Activated CD4-positive, alpha-beta T cell treated with anti-CD3 and anti-CD28 coated beads, Interleukin-2, Interleukin-4, amounts not matched to agents 100 ng/mL and 50 ng/mL, durations not matched to agents 16 hours and 8 hours (primary cell): ENCODE measurements at regions not wholly inside any gene's neighbourhood (a gene's known extent, or its start where the extent isn't known, plus 50 kb on each side); places are given as distances from the start of the nearest gene placed in this dataset.
A peak's percentile ranks its signal among the peaks of the same experiment; 100 is the strongest.

ENCODE experiments used
- DNase-seq: peaks from one replicate; pipeline ENCODE4 v3.0.0-alpha.2; 2020; ENCODE audit warnings: low spot score

DNA sequence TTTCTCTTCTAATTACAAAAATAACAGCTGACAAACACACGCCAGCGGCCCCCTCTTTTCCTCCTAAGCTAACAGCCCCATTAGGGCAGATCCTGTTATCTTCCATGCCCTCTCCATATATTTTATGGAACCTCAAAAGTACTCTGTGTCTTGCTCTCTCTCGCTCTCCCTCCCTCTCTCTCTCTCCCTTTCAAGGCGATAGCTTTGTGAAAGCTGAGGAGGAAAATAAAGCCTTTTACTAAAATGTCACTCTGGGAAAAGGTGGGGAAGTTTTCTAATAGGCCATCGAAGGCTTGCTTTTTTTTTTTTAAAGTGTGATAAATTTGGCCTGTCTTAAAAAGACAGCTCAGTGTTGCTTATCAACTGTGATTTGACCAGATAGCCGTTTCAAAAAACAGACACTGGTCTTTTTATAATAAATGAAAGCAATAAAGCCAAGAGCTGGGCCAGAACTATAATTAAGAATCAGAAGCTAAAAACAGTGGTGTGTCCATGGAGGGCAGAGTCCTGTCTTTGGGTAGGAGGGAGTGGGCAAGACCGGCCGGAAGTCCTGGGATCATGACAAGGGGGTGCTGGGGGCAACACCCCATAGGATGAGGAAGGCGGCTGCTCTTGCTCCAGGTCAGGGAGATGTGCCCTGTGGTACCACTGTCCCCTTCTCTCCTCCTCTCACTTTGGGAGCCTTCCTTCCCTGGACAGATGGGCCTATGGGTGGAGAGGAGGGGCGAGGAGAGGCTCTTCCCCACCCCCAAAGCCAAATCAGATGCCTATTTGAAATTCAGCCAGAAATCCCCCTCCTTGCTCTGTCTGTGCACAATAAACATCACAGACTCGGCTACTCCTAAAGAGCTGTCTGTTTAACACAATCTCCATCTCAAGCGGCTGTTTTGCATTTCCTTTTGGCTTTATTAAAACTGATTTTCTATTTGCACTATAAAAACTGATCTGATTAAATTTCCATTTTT lies 267.2 kb downstream of the BUD13 start:
- no peak for DNase-seq

DNA sequence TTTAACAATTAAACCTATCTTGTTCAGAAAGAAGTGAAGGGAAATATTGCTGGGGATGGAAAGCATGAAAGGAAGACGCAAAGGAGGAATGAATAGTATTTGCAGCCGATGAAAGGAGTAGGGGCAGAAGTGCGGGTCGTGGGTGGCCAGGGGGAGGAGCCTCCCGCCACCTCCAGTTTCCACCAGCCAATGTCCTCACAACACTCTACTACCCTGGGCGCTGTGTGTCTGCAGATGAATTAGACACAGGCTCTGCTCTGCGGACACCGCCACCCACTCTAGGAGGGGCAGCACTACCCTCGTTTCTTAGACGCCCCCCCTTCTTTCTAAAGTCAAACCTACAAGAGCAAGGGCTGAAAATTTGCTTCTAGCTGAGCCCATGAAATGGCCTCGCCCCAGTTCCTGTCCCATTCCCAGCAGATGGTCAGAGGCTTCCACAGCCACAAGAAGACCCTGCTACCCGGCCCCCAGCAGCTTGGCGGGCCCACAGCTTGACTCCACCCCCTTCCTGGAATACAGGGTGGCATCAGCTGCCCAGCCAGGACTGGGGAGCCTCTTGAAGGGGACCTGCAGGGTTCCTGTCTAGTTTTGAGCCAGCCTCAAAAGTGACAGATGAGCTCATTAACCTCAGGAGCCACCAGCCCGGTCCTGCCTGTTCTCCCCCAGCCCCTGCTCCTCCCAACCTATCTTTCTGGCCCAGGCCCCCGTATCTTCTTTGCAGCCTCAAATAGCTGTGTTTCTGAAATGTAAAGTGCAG lies 268.1 kb downstream of the BUD13 start:
- no peak for DNase-seq

DNA sequence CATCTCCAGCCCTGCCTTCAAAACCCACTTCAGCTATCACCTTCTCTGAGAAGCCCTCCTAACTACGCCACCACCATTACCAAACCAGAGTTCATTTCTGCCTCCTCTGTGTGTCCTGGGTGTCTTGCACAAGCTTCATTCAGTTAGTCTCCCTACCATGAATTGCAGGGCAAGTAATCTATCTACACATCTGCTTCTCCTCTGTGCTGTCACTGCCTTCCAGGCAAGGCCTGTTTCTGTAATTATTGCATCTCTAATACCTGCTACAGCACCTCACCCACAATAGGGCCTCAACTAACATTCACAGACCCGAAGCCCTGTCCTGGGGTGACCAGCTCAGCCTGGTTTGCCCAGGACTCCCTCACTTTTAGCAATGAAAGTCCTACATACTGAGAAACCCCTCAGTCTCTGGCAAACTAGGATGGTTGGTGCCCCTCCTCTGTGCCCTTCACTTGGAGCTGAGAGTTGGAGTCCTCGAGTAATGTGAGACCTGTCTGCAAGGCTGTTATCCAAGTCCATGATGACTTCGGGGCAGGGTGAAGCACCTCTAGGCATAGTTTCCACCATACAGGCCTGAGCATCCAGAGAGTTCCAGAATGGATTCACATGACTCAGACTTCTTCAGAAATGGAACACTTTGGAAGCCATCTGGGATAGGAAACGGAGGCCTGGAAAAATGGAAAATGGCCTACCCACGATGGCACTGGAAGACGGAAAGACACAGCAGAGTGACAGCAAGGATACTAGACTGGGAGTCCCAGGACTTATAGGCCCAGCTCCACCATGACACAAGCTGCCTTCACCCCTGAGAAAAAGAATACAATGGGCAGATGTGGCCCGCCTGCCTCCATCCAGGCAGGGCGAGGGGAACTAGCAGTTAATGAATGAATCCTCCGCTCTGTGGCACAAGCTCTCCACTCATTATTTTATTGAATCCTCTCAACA lies 269.3 kb downstream of the BUD13 start:
- DNase-seq: no peak

- no peak for DNase-seq
Measured at GRCh38 chr11:116502641-116503061, 270.1 kb downstream of the BUD13 start.

DNA sequence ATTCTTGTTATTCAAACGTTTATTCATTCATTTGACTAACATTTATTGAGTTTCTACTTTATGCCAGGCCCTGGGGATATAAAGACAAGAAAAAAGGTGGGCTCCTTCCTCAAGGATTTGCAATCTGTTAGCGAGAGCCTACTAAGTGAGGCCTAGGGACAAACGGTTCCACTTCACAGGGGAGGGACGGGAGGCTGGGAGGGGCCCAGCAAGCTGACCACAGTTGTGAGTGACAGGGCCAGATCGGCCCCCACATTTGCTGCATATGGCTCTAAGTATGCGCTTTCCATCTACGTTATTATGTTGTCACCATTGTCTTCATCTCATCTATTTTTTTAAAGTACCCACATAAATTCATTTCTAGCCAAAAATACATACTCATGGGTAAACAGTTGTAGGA lies 271.1 kb downstream of the BUD13 start:
- DNase-seq: no peak

DNA sequence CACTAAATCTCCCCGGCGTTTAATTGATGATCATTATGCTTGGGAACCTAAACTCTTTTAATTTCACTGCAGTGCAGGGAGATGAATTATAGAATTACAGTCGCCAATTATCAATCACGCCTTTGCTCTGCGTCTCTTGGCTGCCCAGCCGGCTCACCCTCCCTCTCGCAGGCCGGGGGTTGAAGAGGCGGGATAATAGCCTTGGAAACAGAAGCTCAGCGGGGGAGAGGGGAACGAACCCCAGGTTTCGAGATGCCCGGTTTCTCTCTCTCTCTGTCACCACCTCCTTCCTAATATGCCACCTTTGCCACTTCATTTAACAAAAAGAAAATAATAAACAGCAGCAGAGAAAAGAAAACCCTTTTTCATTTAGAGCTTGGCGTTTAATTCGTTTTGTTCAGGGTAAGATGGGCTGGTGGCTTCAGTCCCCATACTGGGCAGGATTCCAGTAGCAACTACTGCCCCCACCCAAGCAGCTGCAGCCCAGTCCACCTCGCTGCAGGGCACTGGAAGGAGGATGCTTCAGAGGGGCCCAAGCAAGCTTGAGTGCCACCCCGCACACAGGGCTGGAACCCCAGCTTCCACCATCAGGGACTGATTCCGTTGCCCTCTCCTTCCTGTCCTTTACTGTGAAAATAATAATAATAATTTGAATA lies 271.7 kb downstream of the BUD13 start:
- DNase-seq: no peak

- no peak for DNase-seq
Measured at GRCh38 chr11:116500026-116500946, 272.5 kb downstream of the BUD13 start.

DNA sequence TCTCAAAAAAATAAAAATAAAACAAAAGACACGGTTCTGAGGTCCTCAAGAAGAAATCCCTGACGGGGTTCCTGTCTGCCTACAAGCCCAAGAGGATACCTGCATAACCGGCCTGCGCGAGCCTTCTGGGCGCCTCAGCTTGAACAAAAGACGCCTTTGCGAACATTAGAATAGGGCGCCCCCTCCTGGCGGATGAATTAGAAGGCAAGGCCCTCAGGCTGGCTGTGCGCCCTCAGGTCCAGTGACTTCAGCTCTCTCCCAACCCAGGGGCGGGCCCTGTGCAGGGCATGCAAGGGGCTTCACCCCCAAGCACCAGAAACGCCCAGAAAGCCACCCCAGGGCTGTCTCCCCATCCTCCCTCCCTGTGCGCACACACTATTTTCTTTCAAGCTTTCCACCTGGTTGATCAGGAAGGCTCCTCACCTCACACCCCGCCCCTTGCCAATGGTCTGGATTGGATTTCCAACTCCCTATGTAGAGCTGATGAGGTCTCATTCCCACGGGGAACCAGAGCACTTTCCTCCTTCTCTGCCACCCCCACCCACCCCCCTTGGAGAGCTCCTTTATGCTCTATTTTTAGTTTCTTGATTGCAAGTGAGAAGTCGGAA lies 273.3 kb downstream of the BUD13 start:
- peak; percentile 73 for DNase-seq

GRCh38 chr11:116498161-116498560 lies 274.6 kb downstream of the BUD13 start:
- no peak for DNase-seq

DNA sequence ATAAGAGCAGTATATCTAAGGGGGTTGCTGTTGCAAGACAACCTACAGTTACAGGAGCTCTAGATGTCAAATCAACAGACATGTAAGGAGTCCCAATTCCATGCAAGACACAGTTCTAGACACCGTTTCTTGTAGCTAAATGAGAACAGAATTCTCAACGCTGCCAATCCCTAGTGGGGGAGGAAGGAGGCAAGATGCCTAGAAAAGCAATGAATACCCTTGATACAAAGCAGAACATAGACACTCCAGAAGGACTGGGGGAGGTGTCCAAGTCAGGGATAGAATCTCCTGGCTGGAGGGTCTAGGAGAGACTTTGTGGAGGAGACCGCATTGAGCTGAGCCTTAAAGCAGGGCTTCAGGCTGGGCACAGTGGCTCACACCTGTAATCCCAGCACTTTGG lies 280.2 kb downstream of the BUD13 start:
- DNase-seq: no peak

DNA sequence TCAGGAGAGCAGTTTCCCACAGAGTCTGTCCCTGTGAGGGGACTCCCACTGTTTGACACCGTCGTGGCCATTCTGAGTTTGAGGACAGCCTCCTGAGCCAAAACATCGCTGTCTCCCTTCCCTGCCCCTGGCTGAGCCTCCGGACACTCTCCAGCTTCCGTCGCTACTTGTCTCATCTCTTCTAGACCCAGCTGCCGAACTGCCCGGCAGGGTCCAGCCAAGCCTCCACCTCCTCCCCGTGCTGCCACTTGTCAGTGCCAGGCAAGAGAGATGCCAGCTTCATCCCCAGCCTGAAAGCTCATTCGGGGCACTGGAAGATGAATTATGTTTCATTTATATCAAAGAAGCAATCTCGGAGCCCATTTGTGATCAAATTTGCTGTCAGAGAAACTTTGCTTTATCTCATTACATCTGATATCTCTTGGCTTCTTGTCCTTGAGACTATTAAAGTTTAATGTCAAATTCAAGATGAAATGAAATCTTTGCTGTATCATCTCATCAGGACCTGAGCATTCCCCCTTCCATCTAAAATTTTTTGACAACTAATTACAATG lies 283.9 kb downstream of the BUD13 start:
- no peak for DNase-seq

DNA sequence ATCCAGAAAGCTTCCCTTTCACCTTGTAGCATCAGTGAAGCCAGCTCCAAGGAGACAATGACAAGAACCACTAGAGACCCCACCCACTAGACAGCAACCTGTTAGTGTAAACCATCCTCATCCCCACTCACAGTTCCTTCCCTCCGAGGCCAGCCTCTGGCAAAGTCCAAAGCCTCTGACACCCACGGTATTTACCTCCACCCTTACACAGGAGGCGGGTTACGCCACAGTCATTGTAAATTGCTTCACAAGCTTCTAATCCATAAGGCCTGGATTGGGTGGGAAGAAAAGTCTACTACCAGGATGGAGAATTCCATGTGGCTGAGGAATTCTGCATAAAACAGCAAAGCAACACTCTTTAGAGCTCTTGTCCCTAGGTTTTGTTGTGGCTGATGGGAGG lies 287.4 kb downstream of the BUD13 start:
- no peak for DNase-seq

GRCh38 chr11:116482716-116483115 lies 290.1 kb downstream of the BUD13 start:
- DNase-seq: no peak

GRCh38 chr11:116481126-116481675 lies 291.6 kb downstream of the BUD13 start:
- DNase-seq: no peak

DNA sequence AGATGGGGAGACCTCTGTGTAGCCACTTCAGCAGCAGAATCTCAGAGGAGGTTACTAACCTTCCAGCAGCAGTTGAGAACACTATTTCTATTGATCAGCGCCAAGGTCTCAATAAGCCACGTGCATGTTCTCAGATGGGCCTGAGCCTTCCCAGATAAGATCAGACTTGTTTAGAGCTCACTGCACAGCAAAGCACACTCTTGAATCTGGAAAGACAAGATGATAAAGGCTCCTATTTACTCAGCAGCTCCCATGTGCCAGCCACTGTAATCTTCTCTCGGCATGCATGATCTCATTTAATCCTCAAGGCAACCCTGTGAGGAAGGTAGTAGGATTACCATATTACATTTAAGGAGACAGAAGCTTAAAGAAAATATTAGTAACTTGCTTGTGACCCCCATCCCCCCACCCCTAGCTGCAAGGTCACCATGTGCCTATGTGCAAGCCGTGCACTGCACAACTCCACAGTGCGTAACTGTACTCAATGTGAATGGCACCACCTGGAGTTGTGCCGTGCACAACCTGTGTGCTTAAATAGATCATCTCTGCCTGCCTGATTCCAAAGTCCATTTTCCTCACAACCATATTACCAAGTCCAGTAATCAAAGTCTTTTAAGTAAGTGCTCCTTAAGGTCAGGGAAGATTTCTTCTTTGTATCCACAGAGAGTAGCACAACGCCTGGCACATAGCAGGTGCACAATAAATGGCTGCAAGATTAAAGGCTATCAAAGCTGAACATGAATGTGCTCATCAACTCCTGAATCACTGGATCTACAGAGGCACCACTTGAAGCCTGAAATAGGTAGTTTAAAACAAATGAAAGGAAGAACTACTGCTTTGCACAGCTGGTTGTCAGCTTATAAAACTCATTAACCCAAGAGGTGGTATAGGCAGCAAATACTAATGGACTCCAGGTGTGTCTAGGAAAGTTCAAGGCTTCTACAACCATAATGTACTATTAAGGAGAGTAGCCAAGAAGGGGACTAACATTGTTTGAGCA lies 293.8 kb downstream of the BUD13 start:
- no peak for DNase-seq

DNA sequence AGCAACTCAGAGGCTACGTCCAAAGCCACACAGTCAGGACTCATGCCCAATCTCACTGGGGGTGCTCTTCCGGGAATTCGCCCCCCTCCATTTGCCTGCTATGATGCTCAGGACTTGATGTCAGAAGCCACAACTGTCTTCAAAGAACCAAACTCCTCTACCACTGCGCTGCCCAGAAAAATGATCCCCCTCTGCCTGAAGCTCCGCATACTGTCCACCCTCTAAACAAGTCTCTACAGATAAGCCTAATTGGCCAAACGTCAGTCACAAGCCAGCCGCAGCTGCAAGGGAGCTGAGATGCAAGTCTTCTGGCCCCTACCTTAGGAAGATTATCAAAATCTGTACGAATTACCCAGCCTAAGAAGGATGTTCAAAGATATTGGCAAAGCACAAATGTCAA lies 294.6 kb downstream of the BUD13 start:
- no peak for DNase-seq

DNA sequence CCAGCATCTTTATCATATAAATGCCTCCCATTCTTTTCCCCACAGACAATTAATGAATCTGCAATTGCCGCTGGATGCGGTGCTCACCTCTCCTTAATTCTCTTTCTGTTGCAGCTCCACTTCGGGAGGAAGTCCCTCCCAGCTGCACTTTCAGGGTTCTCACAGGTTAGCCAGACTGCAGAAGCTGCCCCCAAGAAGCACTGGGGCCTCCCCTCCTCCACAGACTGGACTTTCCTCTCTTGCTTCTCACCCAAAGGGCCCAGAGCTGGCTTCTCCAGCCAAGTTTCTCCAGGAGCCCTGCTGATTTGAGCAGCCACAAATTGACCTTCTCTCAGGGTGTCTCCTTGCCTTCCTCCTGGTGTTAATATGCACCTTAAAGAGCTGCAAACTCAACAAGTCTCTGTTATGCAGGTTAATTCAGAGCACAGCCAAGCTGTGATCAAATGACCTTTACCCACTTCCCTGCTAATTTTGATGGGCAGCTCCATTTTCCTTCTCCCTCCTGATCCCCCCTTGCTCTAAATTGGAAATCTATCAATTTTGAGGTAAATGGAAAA lies 298.9 kb downstream of the BUD13 start:
- DNase-seq: no peak
